Endothelial cell of umbilical vein (primary cell): ENCODE measurements at regions not wholly inside any gene's neighbourhood (a gene's known extent, or its start where the extent isn't known, plus 50 kb on each side); places are given as distances from the start of the nearest gene placed in this dataset.

Source experiments
- BruUV-seq: library from RNA; stranded (reverse); fragments of 400-500 nt; replicated peaks from 2 replicates; lab custom pipeline; 2021; lab: Mats Ljungman, UMichigan
- CTCF ChIA-PET: fragments of 300-600, 350-600 bp; sonication (Branson Sonifier 250); formaldehyde crosslinking; loops from one replicate; lab custom pipeline; 2021; ENCODE audit warnings: antibody characterized with exemption, inconsistent platforms; lab: Charles Lee
- POLR2A ChIA-PET: fragments of 300-600, 350-600 bp; sonication (Branson Sonifier 250); formaldehyde crosslinking; loops from one replicate; lab custom pipeline; 2021; ENCODE audit warnings: antibody characterized with exemption, inconsistent platforms; lab: Charles Lee
- DNase-seq: peaks from one replicate; pipeline ENCODE4 v3.0.0-alpha.2; 2011; ENCODE audit warnings: low read depth, low spot score
- FAIRE-seq: peaks from 2 replicates; lab custom pipeline; 2011; peaks lifted over from hg19 to GRCh38; lab: Jason Lieb, UNC
- H2AFZ ChIP-seq: 2 replicates; pipeline ENCODE4 v1.6.0; 2012; ENCODE audit warnings: low read depth, low read length, control low read depth, inconsistent platforms
- H3K27ac ChIP-seq: 2 replicates; pipeline ENCODE4 v1.5.1; 2011; ENCODE audit warnings: low read depth, mild to moderate bottlenecking, control low read depth, low read length, moderate library complexity; ENCODE audit not compliant: insufficient read depth
- H3K27me3 ChIP-seq, 2 experiments: 2 replicates each; pipeline versions ENCODE4 v1.6.0 to v1.6.1; 2011; ENCODE audit warnings: low read length in 2 of 2, mixed read lengths in 1 of 2; ENCODE audit not compliant: control insufficient read depth in 2 of 2, insufficient read depth in 2 of 2
- H3K36me3 ChIP-seq, 2 experiments: 2 replicates in 1 of 2; 3 replicates in 1 of 2; pipeline ENCODE4 v1.5.1; 2011; ENCODE audit warnings: low read length in 2 of 2, mild to moderate bottlenecking in 1 of 2, moderate library complexity in 1 of 2; ENCODE audit not compliant: control insufficient read depth in 2 of 2, insufficient read depth in 2 of 2; ENCODE audit errors: extremely low read depth in 1 of 2
- H3K4me1 ChIP-seq: 3 replicates; pipeline ENCODE4 v1.5.1; 2011; ENCODE audit warnings: mild to moderate bottlenecking, low read length; ENCODE audit not compliant: control insufficient read depth, insufficient read depth; ENCODE audit errors: extremely low read depth
- H3K4me2 ChIP-seq: 2 replicates; pipeline ENCODE4 v1.6.1; 2011; ENCODE audit warnings: low read length, control low read depth, mixed read lengths; ENCODE audit not compliant: insufficient read depth
- H3K4me3 ChIP-seq, 3 experiments: fragments of 200-600 bp in 1 of 3; sonication (generic), shearing (Covaris generic) in 1 of 3; replicated peaks in 1 of 3; 2 replicates each; pipeline ENCODE4 v1.5.1; 2011 to 2016; ENCODE audit warnings: control low read depth in 3 of 3, low read length in 3 of 3, mild to moderate bottlenecking in 2 of 3, inconsistent platforms in 1 of 3, low read depth in 1 of 3, moderate library complexity in 1 of 3; ENCODE audit not compliant: insufficient read depth in 1 of 3
- H3K79me2 ChIP-seq: 2 replicates; pipeline ENCODE4 v1.6.0; 2012; ENCODE audit warnings: low read length, inconsistent platforms; ENCODE audit not compliant: control insufficient read depth, insufficient read depth
- H3K9ac ChIP-seq: replicated peaks from 2 replicates; pipeline ENCODE3; 2011; ENCODE audit warnings: low read length, control low read depth; ENCODE audit not compliant: insufficient read depth; ENCODE audit errors: extremely low read depth
- H3K9me1 ChIP-seq: replicated peaks from 3 replicates; pipeline ENCODE4 v1.6.0; 2011; ENCODE audit warnings: mild to moderate bottlenecking, low read length; ENCODE audit not compliant: control insufficient read depth, insufficient read depth; ENCODE audit errors: extremely low read depth
- H3K9me3 ChIP-seq: replicated peaks from 2 replicates; pipeline ENCODE4 v1.5.1; 2012; ENCODE audit warnings: low read length, inconsistent platforms; ENCODE audit not compliant: control insufficient read depth, insufficient read depth
- H4K20me1 ChIP-seq: replicated peaks from 2 replicates; pipeline ENCODE3; 2011; ENCODE audit warnings: mild to moderate bottlenecking, low read length; ENCODE audit not compliant: control insufficient read depth, insufficient read depth; ENCODE audit errors: extremely low read depth
- EZH2 ChIP-seq: IDR thresholded peaks from 2 replicates; pipeline ENCODE4 v1.6.1; 2012; ENCODE audit warnings: borderline replicate concordance, low read depth, mild to moderate bottlenecking, moderate library complexity, low read length, inconsistent platforms; ENCODE audit not compliant: severe bottlenecking
- FOS ChIP-seq: IDR thresholded peaks from 2 replicates; pipeline ENCODE4 v1.6.1; 2011; ENCODE audit warnings: mild to moderate bottlenecking, low read length, moderate library complexity, borderline replicate concordance; ENCODE audit not compliant: insufficient read depth
- GATA2 ChIP-seq: IDR thresholded peaks from 2 replicates; pipeline ENCODE4 v1.7.0; 2011; ENCODE audit warnings: low read depth, mild to moderate bottlenecking, moderate library complexity, mixed read lengths, low read length; ENCODE audit not compliant: insufficient read length, insufficient read depth
- JUN ChIP-seq: IDR thresholded peaks from 2 replicates; pipeline ENCODE4 v1.6.1; 2011; ENCODE audit warnings: borderline replicate concordance, low read depth; ENCODE audit not compliant: insufficient read length, insufficient read depth
- MYC ChIP-seq: IDR thresholded peaks from one replicate; pipeline ENCODE4 v1.6.1; 2011; ENCODE audit warnings: mild to moderate bottlenecking, low read depth, low read length
- POLR2A ChIP-seq: IDR thresholded peaks from 2 replicates; pipeline ENCODE4 v1.6.1; 2012; ENCODE audit warnings: low read depth, mild to moderate bottlenecking, control low read depth, low read length
- POLR2AphosphoS5 ChIP-seq: IDR thresholded peaks from 2 replicates; pipeline ENCODE4 v1.6.1; 2012; ENCODE audit warnings: low read depth, mild to moderate bottlenecking, control low read depth, low read length, moderate library complexity; ENCODE audit not compliant: insufficient read depth
- dilution Hi-C: fragments of 300-500 bp; cut with MboI; formaldehyde crosslinking; loops from one replicate; pipeline ENCODE4 v1.15.0; 2019; ENCODE audit warnings: low sequenced_read_pairs; ENCODE audit not compliant: extremely low pct_ligation_motif_present
- intact Hi-C: fragments of 100-400 bp; cut with micrococcal nuclease; formaldehyde crosslinking; loops from one replicate; pipeline ENCODE4 v1.10.0; 2022
- TF ChIP-seq, protein P1 (sequence below): IDR thresholded peaks from 2 replicates; pipeline ENCODE4 v1.6.1; 2011; ENCODE audit not compliant: insufficient read depth, insufficient read length
- TF ChIP-seq, protein P2 (sequence below), 2 donors: IDR thresholded peaks; 1 replicate in 1 of 2; 2 replicates in 1 of 2; pipeline ENCODE4 v1.5.1; 2011; ENCODE audit warnings: low read length in 2 of 2, mild to moderate bottlenecking in 2 of 2, moderate library complexity in 2 of 2, control low read depth in 1 of 2, inconsistent platforms in 1 of 2, low read depth in 1 of 2; ENCODE audit not compliant: insufficient read depth in 1 of 2; ENCODE audit errors: extremely low read depth in 1 of 2

DNA sequence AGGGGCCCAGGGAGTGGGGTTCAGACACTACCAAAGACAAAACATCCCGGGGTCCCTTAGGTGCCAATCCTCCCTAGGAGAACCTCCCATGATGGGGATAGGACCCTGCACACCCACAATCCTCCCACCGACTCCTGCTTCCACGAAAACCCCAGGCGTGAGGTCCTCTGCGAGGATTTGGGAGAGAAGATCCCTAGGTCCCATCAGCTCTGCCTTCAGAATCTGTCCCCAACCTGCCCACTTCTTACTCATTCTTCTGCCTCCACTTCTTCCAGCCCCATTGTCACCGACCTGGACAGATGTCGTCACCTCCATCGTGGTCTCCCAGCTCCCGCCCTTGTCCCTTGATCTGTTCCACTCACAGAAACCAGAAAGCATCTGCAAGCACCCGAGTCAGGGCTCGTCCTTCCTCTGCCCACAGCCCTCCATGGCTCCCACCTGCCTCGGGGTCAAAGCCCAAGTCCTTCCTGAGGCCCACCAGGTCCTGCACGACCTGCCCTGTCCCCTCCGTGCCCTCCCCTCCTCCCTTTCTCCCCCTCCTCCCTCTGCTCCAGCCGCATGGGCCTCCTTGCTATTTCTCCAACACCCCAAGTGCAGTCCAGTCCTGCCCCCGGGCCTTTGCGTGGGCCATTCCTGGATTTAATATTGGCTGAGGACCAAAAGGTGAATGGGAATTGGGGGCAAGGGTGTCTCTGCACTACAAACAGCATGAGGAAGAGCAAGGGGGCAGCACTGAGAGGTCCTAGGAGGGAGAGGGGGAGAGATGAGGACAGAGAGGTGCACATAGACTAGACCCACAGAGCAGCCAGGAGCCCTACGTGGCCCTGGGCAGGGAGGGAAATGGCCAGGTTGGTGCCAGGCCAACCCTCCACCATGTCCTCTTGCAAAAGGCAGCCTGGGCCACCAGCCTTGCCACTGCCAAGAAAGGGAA lies 51.3 kb downstream of the PTPRS start:
- Histone ChIP-seq H2AFZ (no peak overlapping the region), H4K20me1 (no peaks in the 10 kb centered on the region), H3K9me1 (no peaks in the 10 kb centered on the region), H3K4me1 (peaks cover 8% of the 10 kb centered on the region), H3K4me2 (no peak overlapping the region), H3K9ac (no peak overlapping the region), H3K27me3 (peaks cover 4 to 13% of the 10 kb centered on the region in 2 experiments), H3K79me2 (no peaks in the 10 kb centered on the region), H3K36me3 (no peaks in the 10 kb centered on the region), H3K27ac (no peak overlapping the region), H3K9me3 (no peaks in the 10 kb centered on the region), H3K4me3 (no peak overlapping the region)
- dilution Hi-C loops = no loop called here
- ChIA-PET CTCF (interaction anchor here (1.0 kb wide), 1 partner anchor 15 kb away, joined by 3 read pairs; no protein-coding TSS in a partner anchor), POLR2A (no interaction called here)
- no peak for TF ChIP-seq JUN
- TF ChIP-seq, protein P1, sequence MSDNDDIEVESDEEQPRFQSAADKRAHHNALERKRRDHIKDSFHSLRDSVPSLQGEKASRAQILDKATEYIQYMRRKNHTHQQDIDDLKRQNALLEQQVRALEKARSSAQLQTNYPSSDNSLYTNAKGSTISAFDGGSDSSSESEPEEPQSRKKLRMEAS = no peak
- no peak for TF ChIP-seq EZH2
- TF ChIP-seq GATA2 = no peak
- no peak for TF ChIP-seq POLR2A
- no peak for TF ChIP-seq MYC
- FAIRE-seq (no peak), DNase-seq (no peak)
- intact Hi-C loops = no loop called here
- no TSS peak for BruUV-seq

DNA sequence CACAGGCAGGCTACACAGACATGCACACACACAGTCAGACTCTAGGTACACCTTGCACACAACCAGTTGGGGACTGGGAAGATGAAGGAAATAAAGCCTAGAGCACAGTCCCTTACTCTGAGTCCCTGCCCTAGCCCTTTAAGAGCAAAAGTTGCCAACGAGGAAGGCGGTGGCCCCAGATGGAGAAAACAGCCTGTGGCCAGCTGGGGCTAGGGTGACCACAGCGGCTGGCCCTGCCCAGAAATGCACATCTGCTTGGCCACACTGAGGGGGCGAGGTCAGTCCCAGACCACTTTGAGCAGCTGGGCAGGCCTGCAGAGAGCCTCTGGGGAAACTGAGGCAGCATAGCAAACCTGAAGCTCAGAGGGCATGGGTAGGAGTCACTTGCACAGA lies 52.3 kb downstream of the PTPRS start:
- CTCF ChIA-PET = no interaction called here
- BruUV-seq = no TSS peak
- H3K79me2 ChIP-seq = no peaks in the 10 kb centered on the region

More for the DNA sequence above, 52.3 kb downstream of the PTPRS start:
- intact Hi-C loops (no loop called here), dilution Hi-C loops (no loop called here)
- FAIRE-seq (no peak), DNase-seq (no peak)
- Histone ChIP-seq H3K27ac (no peak overlapping the region), H3K36me3 (no peaks in the 10 kb centered on the region), H3K4me2 (no peak overlapping the region), H3K27me3 (peaks cover 0 to 8% of the 10 kb centered on the region in 2 experiments), H3K9me3 (no peaks in the 10 kb centered on the region), H2AFZ (no peak overlapping the region), H3K4me1 (peaks cover 8% of the 10 kb centered on the region), H3K4me3 (no peak overlapping the region), H3K9me1 (no peaks in the 10 kb centered on the region), H3K9ac (no peak overlapping the region), H4K20me1 (no peaks in the 10 kb centered on the region)
- TF ChIP-seq POLR2AphosphoS5 (no peak), FOS (no peak), MYC (no peak), POLR2A (no peak), JUN (no peak), EZH2 (no peak), GATA2 (no peak)
- TF ChIP-seq, protein P1 = no peak
- TF ChIP-seq, protein P2, sequence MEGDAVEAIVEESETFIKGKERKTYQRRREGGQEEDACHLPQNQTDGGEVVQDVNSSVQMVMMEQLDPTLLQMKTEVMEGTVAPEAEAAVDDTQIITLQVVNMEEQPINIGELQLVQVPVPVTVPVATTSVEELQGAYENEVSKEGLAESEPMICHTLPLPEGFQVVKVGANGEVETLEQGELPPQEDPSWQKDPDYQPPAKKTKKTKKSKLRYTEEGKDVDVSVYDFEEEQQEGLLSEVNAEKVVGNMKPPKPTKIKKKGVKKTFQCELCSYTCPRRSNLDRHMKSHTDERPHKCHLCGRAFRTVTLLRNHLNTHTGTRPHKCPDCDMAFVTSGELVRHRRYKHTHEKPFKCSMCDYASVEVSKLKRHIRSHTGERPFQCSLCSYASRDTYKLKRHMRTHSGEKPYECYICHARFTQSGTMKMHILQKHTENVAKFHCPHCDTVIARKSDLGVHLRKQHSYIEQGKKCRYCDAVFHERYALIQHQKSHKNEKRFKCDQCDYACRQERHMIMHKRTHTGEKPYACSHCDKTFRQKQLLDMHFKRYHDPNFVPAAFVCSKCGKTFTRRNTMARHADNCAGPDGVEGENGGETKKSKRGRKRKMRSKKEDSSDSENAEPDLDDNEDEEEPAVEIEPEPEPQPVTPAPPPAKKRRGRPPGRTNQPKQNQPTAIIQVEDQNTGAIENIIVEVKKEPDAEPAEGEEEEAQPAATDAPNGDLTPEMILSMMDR (IDR thresholded peaks at IDR 0.05; ENCODE audit: extremely low read depth in 1 of 2, insufficient read depth in 1 of 2, low read depth in 1 of 2, low read length in 2 of 2) = no peak
- POLR2A ChIA-PET = no interaction called here
